Upper lobe of right lung (tissue), 1 donor: ENCODE measurements at regions not wholly inside any gene's neighbourhood (a gene's known extent, or its start where the extent isn't known, plus 50 kb on each side); places are given as distances from the start of the nearest gene placed in this dataset.

ENCODE experiments used
- ATAC-seq: fragments of 200-7000 bp; cut with Tn5 transposase; one replicate; pipeline ENCODE4 v1.9.1; 2020; ENCODE audit warnings: mild to moderate bottlenecking, moderate library complexity
- DNase-seq: peaks from one replicate; pipeline ENCODE4 v3.0.0-alpha.2; 2020
- H3K27ac ChIP-seq: fragments of 200-600 bp; one replicate; pipeline ENCODE4 v1.8.0; 2022
- H3K27me3 ChIP-seq: fragments of 200-600 bp; one replicate; pipeline ENCODE4 v1.8.0; 2022; ENCODE audit warnings: mild to moderate bottlenecking
- H3K36me3 ChIP-seq: fragments of 200-600 bp; one replicate; pipeline ENCODE4 v1.8.0; 2022
- H3K4me1 ChIP-seq: fragments of 200-600 bp; one replicate; pipeline ENCODE4 v1.8.0; 2022
- H3K4me3 ChIP-seq: fragments of 200-600 bp; one replicate; pipeline ENCODE4 v1.8.0; 2022; ENCODE audit warnings: mild to moderate bottlenecking
- H3K9me3 ChIP-seq: fragments of 200-600 bp; one replicate; pipeline ENCODE4 v1.8.0; 2022
- CTCF ChIP-seq: fragments of 200-600 bp; IDR thresholded peaks from one replicate; pipeline ENCODE4 v1.8.0; 2022; ENCODE audit warnings: antibody characterized with exemption
- intact Hi-C: fragments of 100-400 bp; cut with DNase I; formaldehyde crosslinking; loops from one replicate; pipeline ENCODE4 v1.11.0; 2022
- donor health status: DM: no; HTN: yes; CAD: no; lungs with severe emphysema.

GRCh38 chr6:156725712-156726111 is 51.5 kb upstream of the ARID1B start:
- Histone ChIP-seq H3K4me1 (peaks cover 10% of the 10 kb centered on the region), H3K4me3 (no peak overlapping the region), H3K36me3 (no peaks in the 10 kb centered on the region), H3K27me3 (no peaks in the 10 kb centered on the region), H3K9me3 (no peaks in the 10 kb centered on the region), H3K27ac (no peak overlapping the region)
- no peak for TF ChIP-seq CTCF
- intact Hi-C loops = no loop called here
- no peak for ATAC-seq
- no peak for DNase-seq

GRCh38 chr6:156720691-156721685 is 56.2 kb upstream of the ARID1B start:
- H3K27me3 ChIP-seq = no peaks in the 10 kb centered on the region
- H3K9me3 ChIP-seq = no peaks in the 10 kb centered on the region
- peaks cover 22% of the 10 kb centered on the region for H3K4me1 ChIP-seq
- DNase-seq = peak; percentile 72
- peak overlapping the region; percentile 11 for H3K4me3 ChIP-seq
- peak overlapping the region; percentile 88 for H3K27ac ChIP-seq
- H3K36me3 ChIP-seq = no peaks in the 10 kb centered on the region
- no peak for TF ChIP-seq CTCF
- peak; percentile 65 for ATAC-seq
- intact Hi-C loops = no loop called here

GRCh38 chr6:156719720-156720563 is 57.2 kb upstream of the ARID1B start:
- Histone ChIP-seq H3K36me3 (no peaks in the 10 kb centered on the region), H3K27ac (peak overlapping the region; percentile 88), H3K4me1 (peaks cover 22% of the 10 kb centered on the region), H3K9me3 (no peaks in the 10 kb centered on the region), H3K27me3 (no peaks in the 10 kb centered on the region), H3K4me3 (peak overlapping the region; percentile 49)
- ATAC-seq (peak; percentile 98), DNase-seq (peak; percentile 97)
- no peak for TF ChIP-seq CTCF
- intact Hi-C loops = no loop called here

GRCh38 chr6:156719395-156719719 is 57.8 kb upstream of the ARID1B start:
- Histone ChIP-seq H3K4me1 (peaks cover 22% of the 10 kb centered on the region), H3K27me3 (no peaks in the 10 kb centered on the region), H3K36me3 (no peaks in the 10 kb centered on the region), H3K9me3 (no peaks in the 10 kb centered on the region), H3K27ac (peak overlapping the region; percentile 88), H3K4me3 (peak overlapping the region; percentile 49)
- ATAC-seq (no peak), DNase-seq (no peak)
- intact Hi-C loops = no loop called here
- no peak for TF ChIP-seq CTCF

- Histone ChIP-seq H3K27me3 (no peaks in the 10 kb centered on the region), H3K4me1 (peaks cover 22% of the 10 kb centered on the region), H3K36me3 (no peaks in the 10 kb centered on the region), H3K9me3 (no peaks in the 10 kb centered on the region), H3K4me3 (no peak overlapping the region), H3K27ac (no peak overlapping the region)
- DNase-seq = no peak
- TF ChIP-seq CTCF = no peak
- ATAC-seq = no peak
- intact Hi-C loops = no loop called here
Measured at GRCh38 chr6:156718647-156719394, 58.4 kb upstream of the ARID1B start.
